ENCODE measurements at regions not wholly inside any gene's neighbourhood (a gene's known extent, or its start where the extent isn't known, plus 50 kb on each side); places are given as distances from the start of the nearest gene placed in this dataset.

GRCh38 chr6:87830907-87831306 lies 128.9 kb upstream of the AKIRIN2 start:
- Histone ChIP-seq H3K4me1 (ENCODE audit: control insufficient read depth in 2 of 3, insufficient read depth in 2 of 3, low read depth in 1 of 3, low read length in 3 of 3) (no peaks in the 10 kb centered on the region), H3K27me3 (ENCODE audit: control insufficient read depth, insufficient read depth, low read length) (no peaks in the 10 kb centered on the region), H3K4me3 (ENCODE audit: low read length in 3 of 3) (no peak overlapping the region), H3K36me3 (ENCODE audit: control insufficient read depth in 2 of 3, insufficient read depth in 3 of 3, low read length in 3 of 3) (no peaks in the 10 kb centered on the region), H3K9me3 (ENCODE audit: control insufficient read depth in 2 of 3, insufficient read depth in 1 of 3, low read length in 3 of 3) (no peaks in the 10 kb centered on the region), H3K9ac (ENCODE audit: low read length in 3 of 3) (no peak overlapping the region), H3K27ac (ENCODE audit: low read depth in 2 of 2, low read length in 2 of 2) (no peak overlapping the region)
- FAIRE-seq (no peak), DNase-seq (peak in 1 of 5 donors; percentile 7)
- no peak for TF ChIP-seq CTCF (IDR thresholded peaks at IDR 0.05; ENCODE audit: borderline replicate concordance, extremely low read depth, insufficient read depth)
- intact Hi-C loops (cut with DNase I) = no loop called here

GRCh38 chr6:87829622-87830121 lies 127.6 kb upstream of the AKIRIN2 start:
- no peak for TF ChIP-seq CTCF (IDR thresholded peaks at IDR 0.05; ENCODE audit: borderline replicate concordance, extremely low read depth, insufficient read depth)
- DNase-seq = no peak
- H3K9me3 ChIP-seq (ENCODE audit: control insufficient read depth in 2 of 3, insufficient read depth in 1 of 3, low read length in 3 of 3) = no peaks in the 10 kb centered on the region
- H3K27ac ChIP-seq (ENCODE audit: low read depth in 2 of 2, low read length in 2 of 2) = no peak overlapping the region
- H3K4me1 ChIP-seq (ENCODE audit: control insufficient read depth in 2 of 3, insufficient read depth in 2 of 3, low read depth in 1 of 3, low read length in 3 of 3) = no peaks in the 10 kb centered on the region
- H3K9ac ChIP-seq (ENCODE audit: low read length in 3 of 3) = no peak overlapping the region
- FAIRE-seq = no peak
- H3K36me3 ChIP-seq (ENCODE audit: control insufficient read depth in 2 of 3, insufficient read depth in 3 of 3, low read length in 3 of 3) = no peaks in the 10 kb centered on the region
- no peaks in the 10 kb centered on the region for H3K27me3 ChIP-seq (ENCODE audit: control insufficient read depth, insufficient read depth, low read length)
- intact Hi-C loops (cut with DNase I) = no loop called here
- no peak overlapping the region for H3K4me3 ChIP-seq (ENCODE audit: low read length in 3 of 3)

- TF ChIP-seq CTCF (IDR thresholded peaks at IDR 0.05; ENCODE audit: borderline replicate concordance, extremely low read depth, insufficient read depth) = no peak
- intact Hi-C loops (cut with DNase I) = no loop called here
- Histone ChIP-seq H3K27me3 (ENCODE audit: control insufficient read depth, insufficient read depth, low read length) (no peaks in the 10 kb centered on the region), H3K4me3 (ENCODE audit: low read length in 3 of 3) (no peak overlapping the region), H3K9me3 (ENCODE audit: control insufficient read depth in 2 of 3, insufficient read depth in 1 of 3, low read length in 3 of 3) (no peaks in the 10 kb centered on the region), H3K9ac (ENCODE audit: low read length in 3 of 3) (no peak overlapping the region), H3K36me3 (ENCODE audit: control insufficient read depth in 2 of 3, insufficient read depth in 3 of 3, low read length in 3 of 3) (no peaks in the 10 kb centered on the region), H3K4me1 (ENCODE audit: control insufficient read depth in 2 of 3, insufficient read depth in 2 of 3, low read depth in 1 of 3, low read length in 3 of 3) (no peaks in the 10 kb centered on the region), H3K27ac (ENCODE audit: low read depth in 2 of 2, low read length in 2 of 2) (no peak overlapping the region)
- DNase-seq (no peak), FAIRE-seq (no peak)
These were observed 126.0 kb upstream of the AKIRIN2 start for GRCh38 chr6:87828044-87828443.

GRCh38 chr6:87827346-87827745 lies 125.3 kb upstream of the AKIRIN2 start:
- Histone ChIP-seq H3K4me1 (ENCODE audit: control insufficient read depth in 2 of 3, insufficient read depth in 2 of 3, low read depth in 1 of 3, low read length in 3 of 3) (no peaks in the 10 kb centered on the region), H3K9ac (ENCODE audit: low read length in 3 of 3) (no peak overlapping the region), H3K27ac (ENCODE audit: low read depth in 2 of 2, low read length in 2 of 2) (no peak overlapping the region), H3K27me3 (ENCODE audit: control insufficient read depth, insufficient read depth, low read length) (no peaks in the 10 kb centered on the region), H3K36me3 (ENCODE audit: control insufficient read depth in 2 of 3, insufficient read depth in 3 of 3, low read length in 3 of 3) (no peaks in the 10 kb centered on the region), H3K4me3 (ENCODE audit: low read length in 3 of 3) (no peak overlapping the region), H3K9me3 (ENCODE audit: control insufficient read depth in 2 of 3, insufficient read depth in 1 of 3, low read length in 3 of 3) (no peaks in the 10 kb centered on the region)
- no peak for TF ChIP-seq CTCF (IDR thresholded peaks at IDR 0.05; ENCODE audit: borderline replicate concordance, extremely low read depth, insufficient read depth)
- peak in 1 of 5 donors; percentile 38 for DNase-seq
- FAIRE-seq = no peak
- intact Hi-C loops (cut with DNase I) = no loop called here

All from kidney (tissue), 13 donors.